Fibroblast of skin of right biceps (primary cell): ENCODE measurements at regions not wholly inside any gene's neighbourhood (a gene's known extent, or its start where the extent isn't known, plus 50 kb on each side); places are given as distances from the start of the nearest gene placed in this dataset.
A peak's percentile ranks its signal among the peaks of the same experiment; 100 is the strongest.
"Not testable (repeated sequence)": the region's sequence is repeated elsewhere in the genome, so short reads cannot be mapped to it uniquely, and the experiment has no call there.

Experiments used
- DNase-seq: peaks from one replicate; pipeline ENCODE4 v3.0.0-alpha.2; 2013

DNA sequence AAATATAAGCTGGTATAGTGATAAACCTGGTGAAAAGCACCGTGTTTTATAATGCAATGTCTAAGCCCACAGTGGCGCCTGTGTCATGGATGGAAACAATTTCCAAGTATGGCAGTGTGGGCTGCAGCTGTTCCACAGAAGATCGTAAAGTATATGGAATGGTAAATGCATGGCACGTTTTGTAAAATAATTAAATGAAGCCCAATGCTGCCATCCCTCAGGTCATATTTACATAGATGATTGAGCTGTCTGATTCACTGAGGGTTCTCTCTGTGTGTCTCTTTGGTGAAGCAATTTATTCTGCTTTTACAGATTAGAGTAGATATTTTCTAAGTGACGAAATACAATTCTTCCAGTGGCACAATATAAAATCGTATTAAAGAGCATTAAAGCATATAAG is 164.8 kb downstream of the ASMT start:
- no peak for DNase-seq

DNA sequence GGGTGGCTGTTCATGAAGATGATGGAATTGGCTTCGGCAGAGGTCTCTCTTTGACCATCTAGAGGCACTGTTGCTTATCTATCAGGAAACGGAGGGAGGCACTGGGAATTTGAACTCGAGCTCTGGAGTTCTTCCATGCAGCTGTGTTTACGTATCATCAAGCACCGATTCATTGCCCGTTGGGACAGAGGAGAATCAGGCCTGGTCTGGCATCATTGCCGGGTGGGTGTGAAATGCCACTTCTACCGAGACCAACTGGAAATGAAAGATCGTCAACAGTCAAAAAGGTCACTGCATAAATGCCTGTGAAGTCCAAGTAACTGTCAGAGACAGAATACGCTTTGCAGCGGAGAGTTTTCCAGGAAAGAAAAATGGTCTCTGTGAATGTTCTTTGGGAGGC is 166.9 kb downstream of the ASMT start:
- no peak for DNase-seq

DNA sequence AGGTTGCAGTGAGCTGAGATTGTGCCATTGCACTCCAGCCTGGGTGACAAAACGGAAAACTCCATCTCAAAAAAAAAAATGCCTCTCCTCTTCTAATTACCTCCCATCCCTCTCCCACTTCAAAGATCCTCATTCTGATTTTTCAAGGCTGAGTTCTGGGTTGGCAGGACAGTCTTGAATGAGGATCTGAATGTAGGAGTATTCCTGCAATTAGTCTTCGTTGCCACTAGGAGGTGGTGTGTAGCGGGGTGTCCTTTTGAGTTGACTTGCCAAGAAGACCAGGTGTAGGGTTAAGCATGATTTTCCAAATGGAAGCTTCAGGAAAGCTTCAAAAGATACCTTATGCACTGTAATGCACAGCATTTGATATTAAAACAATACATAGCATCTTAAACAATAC is 169.9 kb downstream of the ASMT start:
- DNase-seq, result no peak

DNA sequence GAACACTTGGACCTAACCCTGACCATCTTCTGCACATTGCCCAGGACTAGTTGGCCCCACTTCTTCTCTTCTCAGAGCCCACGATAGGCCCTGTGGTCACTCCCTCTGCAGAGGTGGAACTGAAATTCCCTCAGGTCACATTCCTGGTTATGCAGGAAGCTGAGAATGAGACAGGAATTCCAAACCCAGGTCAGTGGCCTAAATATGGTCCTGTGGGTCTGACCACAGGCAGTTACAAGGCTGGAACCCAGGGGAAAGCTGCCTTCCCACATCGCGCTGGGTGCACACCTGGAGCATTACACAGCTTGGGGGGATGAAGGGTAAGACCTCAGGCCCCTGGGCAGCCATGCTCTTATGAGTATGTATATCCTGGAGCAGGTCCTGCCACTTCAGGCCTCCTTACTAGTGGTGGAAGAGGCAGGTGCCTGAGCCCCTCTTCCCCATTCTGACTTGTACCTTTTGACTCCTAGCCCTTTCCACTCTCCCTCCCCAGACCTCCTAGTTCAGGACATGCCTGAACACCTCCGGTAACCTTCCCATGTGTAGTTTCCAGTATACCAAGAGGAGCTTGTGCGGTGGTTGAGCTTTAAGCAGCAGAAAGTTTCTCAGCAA is 173.5 kb downstream of the ASMT start:
- DNase-seq, result no peak

DNA sequence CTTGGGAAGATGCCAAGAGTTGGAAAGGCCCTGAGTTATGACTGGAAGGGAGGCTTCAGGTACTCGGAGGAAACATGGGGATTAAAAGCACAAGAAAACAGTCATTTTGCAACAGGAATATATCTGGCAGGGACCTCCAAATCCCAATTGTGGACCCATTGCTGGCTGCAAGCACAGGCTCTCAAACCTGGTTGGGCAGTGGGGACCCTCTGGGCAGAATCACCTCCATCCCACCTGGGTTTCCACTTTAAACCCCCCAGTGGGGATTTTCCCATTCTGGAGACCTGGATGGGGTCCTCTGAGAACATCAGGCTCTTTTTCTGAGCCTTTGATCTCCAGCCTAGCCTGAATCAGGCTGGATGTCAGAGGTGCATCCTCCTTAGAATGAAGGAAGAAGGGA is 177.8 kb downstream of the ASMT start:
- DNase-seq, result no peak

DNA sequence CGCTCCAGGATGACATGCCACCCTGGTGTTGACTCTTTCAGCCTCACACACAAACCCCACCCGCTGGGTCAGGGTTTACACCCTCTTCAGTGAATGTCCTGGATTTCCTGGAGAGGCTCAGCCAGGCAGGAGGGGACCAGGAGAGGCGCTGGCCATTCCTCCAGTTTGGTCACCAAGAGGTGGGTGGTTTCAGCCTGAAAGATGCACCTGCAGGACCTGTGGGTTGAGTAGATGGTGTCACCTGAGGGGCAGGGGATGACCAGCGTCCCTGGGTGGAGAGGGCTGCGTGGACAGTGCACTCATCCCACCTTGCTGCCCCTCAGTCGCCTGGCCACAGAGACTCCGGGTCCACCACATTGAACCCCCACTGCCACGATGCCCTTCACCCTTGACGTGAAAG is 179.7 kb downstream of the ASMT start:
- no peak for DNase-seq

DNA sequence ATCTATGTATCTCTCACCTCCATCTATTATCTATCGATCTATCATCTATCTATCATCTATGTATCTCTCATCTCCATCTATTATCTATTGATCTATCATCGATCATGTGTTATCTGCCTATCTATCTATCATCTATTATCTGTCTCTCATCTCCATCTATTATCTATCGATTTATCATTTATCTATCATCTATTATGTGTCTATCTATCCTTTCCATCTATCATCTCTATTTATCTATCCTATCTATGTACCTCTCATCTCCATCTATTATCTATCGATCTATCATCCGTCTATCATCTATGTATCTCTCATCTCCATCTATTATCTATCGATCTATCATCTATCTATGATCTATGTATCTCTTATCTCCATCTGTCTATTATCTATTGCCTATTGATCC is 188.1 kb downstream of the ASMT start:
- no peak for DNase-seq

DNA sequence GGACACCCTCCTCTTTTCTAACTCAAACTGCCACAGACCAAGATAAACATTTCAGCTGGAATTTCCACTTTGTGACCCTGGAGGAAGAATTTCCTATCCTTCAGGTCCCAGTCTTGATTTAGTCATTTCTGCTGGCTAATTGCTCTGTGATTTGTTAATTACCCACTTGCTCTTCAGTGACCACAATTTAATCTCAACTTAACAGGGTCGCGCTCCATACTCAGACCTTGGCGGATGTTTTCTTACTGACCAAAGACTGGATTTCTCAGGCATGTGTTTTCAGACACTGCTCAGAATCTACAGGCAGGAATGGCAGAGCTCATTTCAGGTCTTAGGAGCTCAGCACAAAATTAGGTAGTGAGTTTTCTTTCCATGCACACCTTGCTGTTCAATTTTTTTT is 188.9 kb downstream of the ASMT start:
- no peak for DNase-seq

DNA sequence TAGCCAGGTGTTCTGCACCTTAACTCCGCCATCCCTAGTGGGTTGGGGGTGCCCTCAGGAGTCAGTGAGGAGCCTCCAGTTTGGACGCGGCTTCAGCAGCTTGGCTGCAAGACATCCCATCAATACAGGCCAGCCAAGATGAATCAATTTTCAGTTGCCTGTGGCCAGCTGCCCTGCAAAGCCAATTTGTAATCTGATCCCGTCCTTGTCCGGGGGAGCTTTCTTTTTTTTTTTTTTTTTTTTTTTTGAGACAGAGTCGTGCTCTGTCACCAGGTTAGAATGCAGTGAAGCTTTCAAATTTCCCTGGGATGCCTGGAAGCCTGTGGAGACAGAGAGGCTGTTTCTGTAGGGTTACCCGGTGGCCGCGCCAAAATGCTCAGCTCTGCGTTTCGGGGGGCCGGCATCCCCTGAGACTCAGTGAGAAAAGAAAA is 192.5 kb downstream of the ASMT start:
- peak; percentile 12 for DNase-seq

DNA sequence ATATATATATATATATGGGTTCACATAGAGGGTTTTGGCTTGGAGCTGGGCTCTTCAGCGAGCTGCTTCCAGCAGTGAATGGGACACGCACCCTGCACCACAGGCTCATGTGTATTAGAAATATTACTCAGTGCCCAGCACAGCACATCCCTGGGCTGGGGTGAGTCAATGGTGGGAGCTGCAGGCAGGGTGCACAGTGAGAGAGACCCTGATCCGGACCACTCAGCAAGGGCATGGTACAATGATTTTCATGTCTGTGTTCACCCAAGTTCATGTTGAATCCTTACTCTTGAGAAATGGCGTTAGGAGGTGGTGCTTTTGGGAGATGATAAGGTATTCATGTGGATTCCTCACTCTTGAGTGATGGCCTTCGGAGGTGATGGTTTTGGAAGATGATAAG is 194.7 kb downstream of the ASMT start:
- DNase-seq, result no peak

DNA sequence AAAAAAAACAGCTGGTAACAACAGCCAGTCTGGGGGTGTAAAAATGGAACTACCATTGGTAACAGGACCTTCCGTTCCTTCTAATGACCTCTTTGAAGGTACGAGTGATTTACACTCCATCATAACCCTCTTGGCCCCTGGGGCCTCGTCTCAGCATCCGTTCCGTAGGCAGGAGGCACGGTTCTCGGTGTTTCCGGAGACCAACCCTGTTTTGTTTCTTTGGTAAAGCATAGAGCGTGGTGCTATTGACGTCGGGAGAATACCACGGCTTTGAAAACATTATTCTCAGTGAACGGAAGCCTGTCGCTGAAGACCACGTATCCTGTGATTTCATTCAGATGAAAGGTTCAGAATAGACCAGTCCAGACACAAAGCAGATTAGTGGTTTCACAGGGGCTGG is 198.9 kb downstream of the ASMT start:
- no peak for DNase-seq

DNA sequence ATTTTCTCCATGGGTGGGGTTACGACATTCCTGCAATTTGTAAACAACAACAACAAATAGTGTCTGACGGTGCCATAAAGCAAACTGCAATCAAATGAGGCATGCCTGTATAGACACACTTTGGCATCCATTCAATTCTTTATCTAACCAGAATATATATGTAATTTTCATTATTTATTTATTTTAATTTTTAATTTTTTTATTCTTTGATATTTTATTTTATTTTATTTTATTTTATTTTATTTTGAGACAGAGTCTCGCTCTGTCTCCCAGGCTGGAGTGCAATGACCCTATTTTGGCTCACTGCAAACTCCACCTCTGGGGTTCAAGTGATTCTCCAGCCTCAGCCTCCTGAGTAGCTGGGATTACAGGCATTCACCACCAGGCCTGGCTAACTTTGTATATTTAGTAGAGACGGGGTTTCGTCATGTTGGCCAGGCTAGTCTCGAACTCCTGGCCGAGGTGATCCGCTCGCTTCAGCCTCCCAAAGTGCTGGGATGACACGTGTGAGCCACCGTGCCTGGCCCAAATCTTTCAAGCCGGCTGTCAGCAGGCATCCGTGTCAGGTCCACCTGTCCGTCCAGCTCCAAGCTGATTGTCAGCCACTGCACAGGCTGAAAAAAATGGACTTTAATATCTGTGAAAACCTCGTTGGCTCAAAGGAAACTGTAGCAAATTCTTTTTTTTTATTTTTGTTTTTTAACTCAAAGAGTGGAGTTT is 200.8 kb downstream of the ASMT start:
- DNase-seq, result no peak

DNA sequence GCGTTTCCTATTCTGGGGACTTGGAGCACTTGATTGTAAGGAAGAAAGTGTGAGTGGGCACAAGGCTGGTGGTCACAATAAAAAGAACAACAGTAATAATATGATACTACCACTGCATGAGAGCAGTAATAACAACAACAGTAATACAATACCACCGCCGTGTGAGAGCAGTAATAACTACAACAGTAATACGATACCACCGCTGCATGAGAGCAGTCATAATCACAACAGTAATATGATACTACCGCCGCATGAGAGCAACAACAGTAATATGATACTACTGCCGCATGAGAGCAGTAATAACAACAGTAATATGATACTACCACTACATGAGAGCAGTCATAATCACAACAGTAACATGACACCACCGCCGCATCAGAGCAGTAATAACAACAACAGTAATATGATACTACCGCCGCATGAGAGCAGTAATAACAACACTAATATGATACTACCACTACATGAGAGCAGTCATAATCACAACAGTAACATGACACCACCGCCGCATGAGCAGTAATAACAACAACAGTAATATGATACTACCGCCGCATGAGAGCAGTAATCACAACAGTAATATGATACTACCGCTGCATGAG is 201.6 kb downstream of the ASMT start:
- DNase-seq, result not testable (repeated sequence)

DNA sequence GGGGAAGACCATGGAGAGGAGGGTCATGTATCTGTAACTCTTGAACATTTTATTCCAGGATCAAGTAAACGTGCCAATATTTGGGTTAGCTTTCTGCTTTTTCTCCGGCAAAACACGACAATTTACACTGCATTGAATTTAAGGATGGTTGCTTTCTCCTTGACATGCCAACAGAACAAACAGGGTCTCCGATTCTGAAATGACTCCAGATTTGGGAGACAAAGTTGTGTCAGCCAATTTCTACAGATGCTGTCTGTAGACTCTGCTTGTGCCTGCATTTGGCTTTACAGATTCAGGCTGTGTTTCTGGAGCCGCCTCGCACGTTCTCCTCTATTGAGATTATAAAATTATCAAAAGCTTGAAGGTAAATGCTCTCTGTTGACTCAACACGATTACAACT is 207.0 kb downstream of the ASMT start:
- DNase-seq, result no peak

DNA sequence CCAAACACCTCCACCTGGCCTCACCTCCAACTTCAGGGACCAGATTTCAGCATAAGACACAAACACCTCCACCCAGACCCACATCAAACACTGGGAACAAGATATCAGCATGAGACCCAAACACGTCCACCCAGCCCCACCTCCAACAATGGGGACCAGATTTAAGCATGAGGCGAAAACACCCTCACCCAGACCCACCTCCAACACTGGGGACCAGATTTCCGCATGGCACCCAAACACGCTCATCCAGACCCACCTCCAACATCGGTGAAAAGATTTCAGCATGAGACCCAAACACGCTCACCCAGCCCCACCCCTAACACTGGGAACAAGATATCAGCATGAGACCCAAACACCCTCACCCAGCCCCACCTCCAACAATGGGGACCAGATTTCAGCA is 210.0 kb downstream of the ASMT start:
- DNase-seq, result no peak

DNA sequence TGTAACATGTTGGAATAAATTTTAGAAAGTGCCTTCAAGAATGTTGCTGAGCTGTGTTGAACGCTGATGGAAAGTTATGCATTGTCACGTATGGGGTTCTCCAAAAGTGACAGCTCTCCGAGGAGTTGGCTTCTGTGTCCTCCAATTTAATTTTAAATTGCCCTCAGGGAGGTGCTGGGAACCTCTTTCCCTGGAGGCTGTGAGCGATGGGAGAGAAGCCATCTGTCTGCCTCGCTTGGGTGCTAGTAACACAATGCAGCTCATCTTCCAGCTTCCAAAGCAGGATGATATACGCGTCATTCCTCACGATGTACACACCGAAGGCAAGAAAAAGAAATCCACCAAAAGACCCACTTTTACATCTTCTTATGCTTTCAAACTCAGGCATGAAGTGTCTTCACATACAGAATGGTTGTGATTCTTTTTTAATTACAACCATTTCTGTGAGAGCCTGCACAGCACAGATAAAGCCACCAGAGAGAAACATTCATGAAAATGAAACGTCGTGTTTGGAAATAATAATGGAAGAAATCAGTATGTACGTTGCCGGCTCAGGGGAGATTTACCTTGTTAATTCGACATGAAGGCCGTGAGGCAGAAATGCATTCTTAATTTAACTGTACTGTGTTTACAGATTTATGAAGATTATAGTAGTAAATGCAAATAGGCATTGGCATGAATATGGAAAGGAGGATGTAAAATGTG is 218.9 kb downstream of the ASMT start:
- no peak for DNase-seq

DNA sequence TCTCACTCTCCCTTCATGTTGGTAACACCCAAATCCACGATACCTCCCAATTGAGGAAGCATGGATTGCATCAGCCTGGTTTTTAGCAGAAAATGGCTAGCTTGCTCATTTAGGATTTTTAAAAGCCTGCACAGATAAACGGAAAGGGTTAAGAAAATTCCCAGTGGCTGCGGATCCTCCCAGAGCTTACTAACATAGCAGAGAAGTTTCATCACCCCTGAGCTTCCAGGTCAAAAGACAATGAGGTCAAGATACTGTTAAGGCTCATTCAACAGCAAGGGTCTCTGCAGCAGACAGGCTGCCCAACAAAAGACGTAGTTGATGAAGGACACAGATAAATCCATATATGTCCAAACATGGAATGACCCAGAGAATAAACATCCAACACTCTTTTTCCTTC is 220.2 kb downstream of the ASMT start:
- no peak for DNase-seq

DNA sequence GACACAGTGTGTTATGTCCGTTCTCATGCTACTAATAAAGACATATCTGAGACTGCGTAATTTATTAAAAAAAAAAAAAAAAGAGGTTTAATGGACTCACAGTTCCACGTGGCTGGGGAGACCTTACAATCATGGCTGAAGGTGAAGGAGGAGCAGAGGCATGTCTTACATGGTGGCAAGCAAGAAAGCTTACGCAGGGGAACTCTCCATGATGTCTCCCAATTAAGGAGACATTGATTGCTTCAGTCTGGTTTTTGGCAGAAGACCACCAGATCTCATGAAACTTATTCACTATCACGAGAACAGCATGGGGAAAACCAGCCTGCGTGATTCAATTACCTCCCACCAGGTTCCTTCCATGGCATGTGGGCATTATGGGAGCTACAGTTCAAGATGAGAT is 221.8 kb downstream of the ASMT start:
- no peak for DNase-seq

DNA sequence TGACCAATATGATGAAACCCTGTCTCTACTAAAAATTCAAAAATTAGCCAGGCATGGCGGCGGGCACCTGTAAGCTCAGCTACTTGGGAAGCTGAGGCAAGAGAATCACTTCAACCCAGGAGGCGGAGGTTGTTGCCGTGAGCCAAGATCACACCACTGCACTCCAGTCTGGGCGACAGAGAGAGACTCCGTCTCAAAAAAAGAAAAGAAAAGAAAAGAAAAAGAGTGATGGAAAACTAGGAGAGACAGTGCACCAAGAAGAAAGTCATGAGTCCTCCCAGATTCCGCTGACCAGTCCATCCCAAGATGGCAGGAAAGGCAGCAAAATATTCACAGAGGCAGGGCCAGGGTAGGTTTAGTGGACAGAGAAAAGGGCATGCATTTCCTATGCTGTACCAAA is 226.9 kb downstream of the ASMT start:
- DNase-seq, result no peak

DNA sequence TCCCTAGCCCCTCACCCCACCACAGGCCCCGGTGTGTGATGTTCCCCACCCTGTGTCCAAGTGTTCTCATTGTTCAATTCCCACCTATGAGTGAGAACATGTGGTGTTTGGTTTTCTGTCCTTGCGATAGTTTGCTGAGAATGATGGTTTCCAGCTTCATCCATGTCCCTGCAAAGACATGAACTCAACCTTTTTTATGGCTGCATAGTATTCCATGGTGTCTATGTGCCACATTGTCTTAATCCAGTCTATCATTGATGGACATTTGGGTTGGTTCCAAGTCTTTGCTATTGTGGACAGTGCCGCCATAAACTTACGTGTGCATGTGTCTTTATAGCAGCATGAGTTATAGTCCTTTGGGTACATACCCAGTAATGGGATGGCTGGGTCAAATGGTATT is 232.1 kb downstream of the ASMT start:
- DNase-seq, result not testable (repeated sequence)

DNA sequence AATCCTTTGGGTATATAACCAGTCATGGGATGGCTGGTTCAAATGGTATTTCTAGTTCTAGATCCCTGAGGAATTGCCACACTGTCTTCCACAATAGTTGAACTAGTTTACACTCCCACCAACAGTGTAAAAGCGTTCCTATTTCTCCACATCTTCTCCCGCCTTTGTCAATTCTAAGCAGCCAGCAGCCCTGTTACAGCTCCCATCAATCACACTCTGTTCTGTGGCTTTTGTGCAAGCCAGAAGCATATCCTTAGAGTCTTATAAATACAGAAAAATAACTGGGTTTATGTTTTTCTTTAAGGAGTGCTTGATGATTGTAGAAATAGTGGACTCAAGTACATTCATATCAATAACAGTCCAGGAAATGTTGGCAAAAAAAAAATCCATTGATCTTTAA is 232.9 kb downstream of the ASMT start:
- DNase-seq, result not testable (repeated sequence)

DNA sequence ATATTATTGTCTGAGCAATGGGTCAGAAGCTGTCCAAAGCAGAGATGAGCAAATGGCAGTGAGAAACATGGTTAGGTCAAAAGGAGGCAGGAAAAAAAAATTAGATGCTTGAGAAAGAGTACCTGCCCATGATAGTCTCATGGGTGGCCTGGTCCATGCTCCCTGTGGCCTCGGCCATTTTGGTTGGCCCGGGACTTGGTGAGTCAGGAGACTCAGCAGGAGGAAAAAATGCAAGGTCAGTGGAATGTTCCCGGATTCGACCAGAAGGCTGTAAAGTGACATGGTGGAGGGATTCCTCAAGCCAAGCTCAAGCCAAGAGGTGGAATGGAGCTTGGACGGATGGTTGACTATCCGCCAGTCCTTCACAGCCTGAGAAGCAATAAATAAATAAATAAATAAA is 236.7 kb downstream of the ASMT start:
- DNase-seq, result no peak

DNA sequence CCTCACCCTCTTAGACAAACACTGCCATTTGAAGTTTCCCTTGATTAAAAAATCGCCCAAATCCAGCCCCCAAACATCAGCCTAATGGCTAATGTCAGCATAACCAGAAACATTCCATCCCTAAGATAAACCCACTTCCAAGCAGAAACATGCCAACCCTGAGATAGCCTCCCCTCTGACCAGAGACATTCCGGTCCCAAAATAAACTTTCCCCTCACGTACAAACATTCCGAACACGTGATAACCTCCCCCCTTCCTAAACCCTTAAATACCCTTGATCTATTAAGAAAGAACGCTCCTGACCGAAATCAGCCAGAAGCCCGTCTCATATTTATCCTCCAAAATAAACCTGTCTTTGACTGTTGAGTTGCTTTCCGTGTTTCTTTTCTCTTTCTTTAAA is 237.2 kb downstream of the ASMT start:
- no peak for DNase-seq

DNA sequence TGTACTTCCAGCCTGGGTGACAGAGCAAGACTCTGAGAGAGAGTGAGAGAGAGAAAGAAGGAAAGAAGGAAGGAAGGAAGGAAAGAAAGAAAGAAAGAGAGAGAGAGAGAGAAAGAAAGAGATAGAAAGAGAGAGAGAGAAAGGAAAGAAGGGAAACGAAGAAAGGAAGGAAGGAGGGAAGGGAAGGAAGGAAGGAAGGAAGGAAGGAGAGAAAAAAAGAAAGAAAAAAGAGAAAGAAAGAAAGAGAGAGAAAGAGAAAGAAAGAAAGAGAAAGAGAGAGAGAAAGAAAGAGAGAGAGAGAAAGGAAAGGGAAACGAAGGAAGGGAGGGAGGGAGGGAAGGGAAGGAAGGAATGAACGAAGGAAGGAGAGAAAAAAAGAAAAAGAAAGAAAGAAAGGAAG is 238.6 kb downstream of the ASMT start:
- DNase-seq, result no peak
